DND-41 (cell line): ENCODE measurements at regions not wholly inside any gene's neighbourhood (a gene's known extent, or its start where the extent isn't known, plus 50 kb on each side); places are given as distances from the start of the nearest gene placed in this dataset.

Experiments used
- ATAC-seq: fragments of 200-7000 bp; cut with Tn5 transposase; 3 replicates; pipeline ENCODE4 v1.9.1; 2021; ENCODE audit warnings: low read depth; ENCODE audit not compliant: insufficient read depth
- DNase-seq: peaks from one replicate; pipeline ENCODE4 v3.0.0-alpha.2; 2020
- H2AFZ ChIP-seq: 2 replicates; pipeline ENCODE4 v1.6.0; 2012; ENCODE audit warnings: low read depth, low read length
- H3K27ac ChIP-seq: 2 replicates; pipeline ENCODE4 v1.5.1; 2012; ENCODE audit warnings: low read length, inconsistent platforms
- H3K27me3 ChIP-seq: fragments of 200-600 bp; sonication (generic); 2 replicates; pipeline ENCODE4 v1.6.0; 2012; ENCODE audit warnings: low read length, mild to moderate bottlenecking, inconsistent platforms; ENCODE audit not compliant: insufficient read depth, poor library complexity
- H3K36me3 ChIP-seq: 2 replicates; pipeline ENCODE4 v1.5.1; 2012; ENCODE audit warnings: low read length, inconsistent platforms; ENCODE audit not compliant: insufficient read depth
- H3K4me1 ChIP-seq: 2 replicates; pipeline ENCODE4 v1.5.1; 2012; ENCODE audit warnings: mild to moderate bottlenecking, low read length; ENCODE audit not compliant: insufficient read depth
- H3K4me2 ChIP-seq: 2 replicates; pipeline ENCODE4 v1.6.0; 2012; ENCODE audit warnings: mild to moderate bottlenecking, moderate library complexity, low read length, inconsistent platforms; ENCODE audit not compliant: insufficient read depth
- H3K4me3 ChIP-seq, 2 experiments: fragments of 200-600 bp in 1 of 2; shearing (Covaris generic) in 1 of 2; 2 replicates each; pipeline ENCODE4 v1.5.1; 2012 to 2016; ENCODE audit warnings: inconsistent platforms in 2 of 2, low read length in 2 of 2, mild to moderate bottlenecking in 2 of 2, low read depth in 1 of 2, moderate library complexity in 1 of 2
- H3K79me2 ChIP-seq: 2 replicates; pipeline ENCODE4 v1.6.0; 2012; ENCODE audit warnings: low read length, inconsistent platforms; ENCODE audit not compliant: insufficient read depth
- H3K9ac ChIP-seq: 2 replicates; pipeline ENCODE4 v1.6.0; 2012; ENCODE audit warnings: low read depth, mild to moderate bottlenecking, inconsistent platforms, low read length, moderate library complexity
- H3K9me3 ChIP-seq: 2 replicates; pipeline ENCODE4 v1.5.1; 2012; ENCODE audit warnings: low read length, moderate library complexity, mild to moderate bottlenecking, inconsistent platforms; ENCODE audit not compliant: insufficient read depth, severe bottlenecking
- H4K20me1 ChIP-seq: 2 replicates; pipeline ENCODE4 v1.6.0; 2012; ENCODE audit warnings: low read length; ENCODE audit not compliant: insufficient read depth
- EZH2 ChIP-seq: IDR thresholded peaks from 3 replicates; pipeline ENCODE4 v1.6.1; 2012; ENCODE audit warnings: borderline replicate concordance, low read depth, mild to moderate bottlenecking, moderate library complexity, low read length, inconsistent platforms; ENCODE audit not compliant: severe bottlenecking
- TF ChIP-seq, protein P1 (sequence below): IDR thresholded peaks from 2 replicates; pipeline ENCODE4 v1.5.1; 2012; ENCODE audit warnings: borderline replicate concordance, low read length, moderate library complexity, mild to moderate bottlenecking; ENCODE audit not compliant: poor library complexity, severe bottlenecking; ENCODE audit errors: extremely low read depth

DNA sequence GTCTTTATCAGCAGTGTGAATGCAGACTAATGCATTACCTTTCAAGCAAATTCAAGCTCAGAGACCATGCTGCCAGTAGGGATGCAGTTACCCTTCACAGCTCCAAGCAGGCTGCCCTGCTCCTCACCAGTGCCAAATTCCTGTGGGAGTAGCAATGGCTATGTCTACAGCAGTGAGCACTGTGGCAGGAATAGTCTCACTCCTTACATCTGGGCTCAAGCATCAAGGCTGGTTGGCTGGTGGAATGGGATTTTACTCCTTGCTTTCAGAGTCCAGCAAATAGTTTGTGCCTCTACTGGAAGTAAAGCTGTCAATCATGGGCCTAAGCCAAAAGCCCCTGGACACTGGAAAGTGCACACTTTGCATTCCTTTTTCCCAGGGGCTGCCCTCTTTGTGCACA lies 1030.8 kb downstream of the SH3BGRL start:
- Histone ChIP-seq H4K20me1 (no peaks in the 10 kb centered on the region), H3K4me1 (no peaks in the 10 kb centered on the region), H3K4me2 (no peak overlapping the region), H3K4me3 (no peak overlapping the region), H2AFZ (no peak overlapping the region), H3K9ac (no peak overlapping the region), H3K79me2 (no peaks in the 10 kb centered on the region), H3K9me3 (peaks cover 7% of the 10 kb centered on the region), H3K36me3 (no peaks in the 10 kb centered on the region), H3K27ac (no peak overlapping the region), H3K27me3 (no peaks in the 10 kb centered on the region)
- DNase-seq (no peak), ATAC-seq (no peak)
- TF ChIP-seq EZH2: no peak
- TF ChIP-seq, protein P1, sequence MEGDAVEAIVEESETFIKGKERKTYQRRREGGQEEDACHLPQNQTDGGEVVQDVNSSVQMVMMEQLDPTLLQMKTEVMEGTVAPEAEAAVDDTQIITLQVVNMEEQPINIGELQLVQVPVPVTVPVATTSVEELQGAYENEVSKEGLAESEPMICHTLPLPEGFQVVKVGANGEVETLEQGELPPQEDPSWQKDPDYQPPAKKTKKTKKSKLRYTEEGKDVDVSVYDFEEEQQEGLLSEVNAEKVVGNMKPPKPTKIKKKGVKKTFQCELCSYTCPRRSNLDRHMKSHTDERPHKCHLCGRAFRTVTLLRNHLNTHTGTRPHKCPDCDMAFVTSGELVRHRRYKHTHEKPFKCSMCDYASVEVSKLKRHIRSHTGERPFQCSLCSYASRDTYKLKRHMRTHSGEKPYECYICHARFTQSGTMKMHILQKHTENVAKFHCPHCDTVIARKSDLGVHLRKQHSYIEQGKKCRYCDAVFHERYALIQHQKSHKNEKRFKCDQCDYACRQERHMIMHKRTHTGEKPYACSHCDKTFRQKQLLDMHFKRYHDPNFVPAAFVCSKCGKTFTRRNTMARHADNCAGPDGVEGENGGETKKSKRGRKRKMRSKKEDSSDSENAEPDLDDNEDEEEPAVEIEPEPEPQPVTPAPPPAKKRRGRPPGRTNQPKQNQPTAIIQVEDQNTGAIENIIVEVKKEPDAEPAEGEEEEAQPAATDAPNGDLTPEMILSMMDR: no peak

DNA sequence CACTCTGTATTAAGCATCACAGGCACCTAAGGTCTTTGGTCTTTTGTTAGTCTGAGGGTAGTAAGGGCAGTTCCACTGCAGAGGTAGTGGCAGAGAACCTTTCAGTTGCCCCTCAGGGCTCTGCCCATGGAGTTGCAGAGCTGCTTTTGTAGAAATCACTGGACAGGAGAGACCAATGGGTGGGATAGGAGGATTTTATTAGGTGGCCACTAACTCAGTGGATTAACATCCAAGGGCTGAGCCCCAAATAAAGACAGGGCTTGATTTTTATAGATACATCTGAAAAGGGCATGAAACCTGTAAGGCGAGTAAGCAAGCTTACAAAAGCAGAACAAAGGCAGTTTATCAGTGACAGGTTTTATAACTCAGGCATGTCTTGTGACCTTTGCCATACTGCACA lies 1035.4 kb downstream of the SH3BGRL start:
- DNase-seq: no peak
- Histone ChIP-seq H3K4me3 (no peak overlapping the region), H4K20me1 (no peaks in the 10 kb centered on the region), H2AFZ (no peak overlapping the region), H3K9ac (no peak overlapping the region), H3K27me3 (no peaks in the 10 kb centered on the region), H3K9me3 (peaks cover 8% of the 10 kb centered on the region), H3K4me1 (no peaks in the 10 kb centered on the region), H3K4me2 (no peak overlapping the region), H3K27ac (no peak overlapping the region), H3K36me3 (no peaks in the 10 kb centered on the region), H3K79me2 (no peaks in the 10 kb centered on the region)
- TF ChIP-seq, protein P1: no peak
- no peak for TF ChIP-seq EZH2
- no peak for ATAC-seq
